ENCODE measurements at regions not wholly inside any gene's neighbourhood (a gene's known extent, or its start where the extent isn't known, plus 50 kb on each side); places are given as distances from the start of the nearest gene placed in this dataset.

DNA sequence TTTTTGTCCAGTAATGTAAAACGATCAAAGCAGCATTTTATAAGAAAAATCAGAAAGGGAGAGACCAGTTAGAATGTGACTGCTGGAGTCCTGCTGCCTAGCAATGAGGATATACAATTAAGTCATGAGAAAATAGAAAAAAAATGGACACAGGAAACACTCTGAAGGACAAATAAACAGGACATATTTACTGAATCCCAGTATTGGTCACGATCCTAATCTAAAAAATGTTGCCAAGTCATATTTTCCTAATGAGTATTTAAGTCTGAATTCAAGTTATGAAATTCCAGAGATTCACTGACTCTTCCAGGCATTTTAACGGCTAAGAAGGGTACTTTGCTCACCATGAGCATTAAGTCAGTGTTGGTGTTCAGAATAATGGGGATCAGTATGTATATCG is 154.3 kb upstream of the CCDC54 start:
- TF ChIP-seq, protein P1, sequence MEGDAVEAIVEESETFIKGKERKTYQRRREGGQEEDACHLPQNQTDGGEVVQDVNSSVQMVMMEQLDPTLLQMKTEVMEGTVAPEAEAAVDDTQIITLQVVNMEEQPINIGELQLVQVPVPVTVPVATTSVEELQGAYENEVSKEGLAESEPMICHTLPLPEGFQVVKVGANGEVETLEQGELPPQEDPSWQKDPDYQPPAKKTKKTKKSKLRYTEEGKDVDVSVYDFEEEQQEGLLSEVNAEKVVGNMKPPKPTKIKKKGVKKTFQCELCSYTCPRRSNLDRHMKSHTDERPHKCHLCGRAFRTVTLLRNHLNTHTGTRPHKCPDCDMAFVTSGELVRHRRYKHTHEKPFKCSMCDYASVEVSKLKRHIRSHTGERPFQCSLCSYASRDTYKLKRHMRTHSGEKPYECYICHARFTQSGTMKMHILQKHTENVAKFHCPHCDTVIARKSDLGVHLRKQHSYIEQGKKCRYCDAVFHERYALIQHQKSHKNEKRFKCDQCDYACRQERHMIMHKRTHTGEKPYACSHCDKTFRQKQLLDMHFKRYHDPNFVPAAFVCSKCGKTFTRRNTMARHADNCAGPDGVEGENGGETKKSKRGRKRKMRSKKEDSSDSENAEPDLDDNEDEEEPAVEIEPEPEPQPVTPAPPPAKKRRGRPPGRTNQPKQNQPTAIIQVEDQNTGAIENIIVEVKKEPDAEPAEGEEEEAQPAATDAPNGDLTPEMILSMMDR (IDR thresholded peaks at IDR 0.05), result no peak
- TF ChIP-seq POLR2A (IDR thresholded peaks at IDR 0.05), result no peak
